GM23248 (cell line): ENCODE measurements at regions not wholly inside any gene's neighbourhood (a gene's known extent, or its start where the extent isn't known, plus 50 kb on each side); places are given as distances from the start of the nearest gene placed in this dataset.

Source experiments
- EZH2 ChIP-seq: fragments of 200-600 bp; sonication (generic); IDR thresholded peaks from 2 replicates; pipeline ENCODE4 v1.6.1; 2018; ENCODE audit warnings: antibody characterized with exemption, mild to moderate bottlenecking; ENCODE audit not compliant: insufficient read depth, poor library complexity, severe bottlenecking
- EZH2phosphoT487 ChIP-seq: fragments of 200-600 bp; sonication (generic); IDR thresholded peaks from 2 replicates; pipeline ENCODE4 v1.6.1; 2018; ENCODE audit warnings: antibody characterized with exemption, moderate library complexity, mild to moderate bottlenecking, low read depth; ENCODE audit not compliant: insufficient read depth

DNA sequence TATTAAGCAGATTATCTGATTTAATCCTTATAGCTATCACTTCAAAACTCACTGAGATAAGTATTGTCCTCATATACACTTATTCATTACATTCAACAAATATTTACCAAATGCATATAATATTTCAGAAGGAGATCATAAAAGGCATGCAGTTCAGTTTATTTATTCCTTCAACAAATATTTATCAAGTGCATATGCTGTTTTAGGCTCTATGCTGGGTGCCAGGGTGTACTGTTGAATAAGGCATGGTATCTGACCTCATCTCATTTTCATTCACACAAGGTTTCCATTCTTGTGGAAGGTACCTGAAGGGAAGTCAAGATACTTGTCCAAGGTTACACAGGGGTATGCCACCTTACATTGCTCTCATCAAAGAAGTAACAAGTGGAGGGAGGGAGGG lies 213.0 kb downstream of the INSIG2 start:
- TF ChIP-seq EZH2 = no peak
- no peak for TF ChIP-seq EZH2phosphoT487
